CD4-positive, alpha-beta T cell (primary cell): ENCODE measurements at regions not wholly inside any gene's neighbourhood (a gene's known extent, or its start where the extent isn't known, plus 50 kb on each side); places are given as distances from the start of the nearest gene placed in this dataset.

ENCODE experiments used
- ATAC-seq: fragments of 200-7000 bp; cut with Tn5 transposase; one replicate; pipeline ENCODE4 v1.10.0; 2022; ENCODE audit warnings: mild to moderate bottlenecking; ENCODE audit not compliant: poor library complexity
- CTCF ChIA-PET: fragments of 350-600 bp; sonication (Branson Sonifier 250); formaldehyde crosslinking; loops from one replicate; lab custom pipeline; 2021; ENCODE audit warnings: antibody characterized with exemption, inconsistent platforms; lab: Charles Lee
- POLR2A ChIA-PET: fragments of 350-600 bp; sonication (Branson Sonifier 250); formaldehyde crosslinking; loops from one replicate; lab custom pipeline; 2021; ENCODE audit warnings: antibody characterized with exemption, inconsistent platforms; lab: Charles Lee
- DNase-seq, 14 experiments: peaks; one replicate each; pipeline ENCODE4 v3.0.0-alpha.2; 2013 to 2020; ENCODE audit warnings: mixed read lengths in 2 of 14
- H3K27ac ChIP-seq, 2 donors: one replicate each; pipeline versions ENCODE4 v1.5.1 to v1.7.0; 2013; ENCODE audit warnings: low read length in 2 of 2, low read depth in 1 of 2, mild to moderate bottlenecking in 1 of 2
- H3K27me3 ChIP-seq, 2 experiments: 1 replicate in 1 of 2; 2 replicates in 1 of 2; pipeline versions ENCODE4 v1.6.1 to v1.7.0; 2013; ENCODE audit warnings: low read length in 2 of 2, control low read depth in 1 of 2, mild to moderate bottlenecking in 1 of 2, moderate library complexity in 1 of 2; ENCODE audit not compliant: insufficient read depth in 2 of 2, control insufficient read depth in 1 of 2
- H3K36me3 ChIP-seq: one replicate; pipeline ENCODE4 v1.6.1; 2013; ENCODE audit warnings: low read length, control low read depth; ENCODE audit not compliant: insufficient read depth
- H3K4me1 ChIP-seq: one replicate; pipeline ENCODE4 v1.6.1; 2013; ENCODE audit warnings: low read length, control low read depth; ENCODE audit not compliant: insufficient read depth
- H3K4me3 ChIP-seq: one replicate; pipeline ENCODE4 v1.5.1; 2013; ENCODE audit warnings: mild to moderate bottlenecking, low read length, moderate library complexity
- H3K9me3 ChIP-seq, 2 experiments: 1 replicate in 1 of 2; 2 replicates in 1 of 2; pipeline versions ENCODE4 v1.6.1 to v1.7.0; 2013; ENCODE audit warnings: low read length in 2 of 2, mild to moderate bottlenecking in 2 of 2, control low read depth in 1 of 2, moderate library complexity in 1 of 2; ENCODE audit not compliant: control insufficient read depth in 1 of 2, insufficient read depth in 1 of 2
- H3K27ac Mint-ChIP-seq: one replicate; pipeline ENCODE4 v1.8.0; 2020; ENCODE audit warnings: mixed read lengths
- H3K27me3 Mint-ChIP-seq: one replicate; pipeline ENCODE4 v1.8.0; 2021; ENCODE audit warnings: mixed read lengths
- H3K36me3 Mint-ChIP-seq: one replicate; pipeline ENCODE4 v1.8.0; 2021; ENCODE audit warnings: low read depth, mixed read lengths
- H3K4me1 Mint-ChIP-seq: one replicate; pipeline ENCODE4 v1.8.0; 2021; ENCODE audit warnings: low read depth, mixed read lengths
- H3K4me3 Mint-ChIP-seq: one replicate; pipeline ENCODE4 v1.8.0; 2020; ENCODE audit warnings: mild to moderate bottlenecking, mixed read lengths
- H3K9me3 Mint-ChIP-seq: one replicate; pipeline ENCODE4 v1.8.0; 2020; ENCODE audit warnings: mixed read lengths
- CTCF ChIP-seq: fragments of 200-600 bp; IDR thresholded peaks from one replicate; pipeline ENCODE4 v1.8.0; 2022; ENCODE audit warnings: antibody characterized with exemption, mild to moderate bottlenecking
- intact Hi-C, 2 experiments: fragments of 100-400 bp; cut with DNase I in 1 of 2; cut with micrococcal nuclease in 1 of 2; formaldehyde crosslinking; loops; one replicate each; pipeline versions ENCODE4 v1.15.1 to v1.9.0; 2023 to 2025; cut with DNase I, micrococcal nuclease

- Mint-ChIP-seq H3K36me3 (no peaks in the 10 kb centered on the region), H3K27me3 (peaks cover 4% of the 10 kb centered on the region), H3K4me3 (no peak overlapping the region), H3K27ac (no peak overlapping the region), H3K9me3 (no peaks in the 10 kb centered on the region), H3K4me1 (no peaks in the 10 kb centered on the region)
- no peak for TF ChIP-seq CTCF
- H3K9me3 ChIP-seq: no peaks in the 10 kb centered on the region
- ChIA-PET POLR2A (no interaction called here), CTCF (no interaction called here)
- no peaks in the 10 kb centered on the region for H3K27me3 ChIP-seq
- intact Hi-C loops: no loop called here
- no peaks in the 10 kb centered on the region for H3K36me3 ChIP-seq
- no peaks in the 10 kb centered on the region for H3K4me1 ChIP-seq
- no peak overlapping the region for H3K27ac ChIP-seq
- DNase-seq (no peak), ATAC-seq (no peak)
- H3K4me3 ChIP-seq: no peak overlapping the region
These were observed 95.6 kb downstream of the OLFM1 start for GRCh38 chr9:135183069-135183468.

- TF ChIP-seq CTCF: no peak
- POLR2A ChIA-PET: no interaction called here
These were observed 96.2 kb downstream of the OLFM1 start for GRCh38 chr9:135183528-135184180.

GRCh38 chr9:135184181-135185053 is 96.9 kb downstream of the OLFM1 start:
- Histone ChIP-seq H3K27ac (no peak overlapping the region), H3K4me3 (no peak overlapping the region), H3K36me3 (no peaks in the 10 kb centered on the region), H3K9me3 (peaks cover 0 to 4% of the 10 kb centered on the region in 2 experiments), H3K27me3 (no peaks in the 10 kb centered on the region), H3K4me1 (no peaks in the 10 kb centered on the region)
- intact Hi-C loops: no loop called here
- no peaks in the 10 kb centered on the region for H3K36me3 Mint-ChIP-seq
- CTCF ChIA-PET: no interaction called here
- TF ChIP-seq CTCF: no peak
- H3K4me3 Mint-ChIP-seq: no peak overlapping the region
- POLR2A ChIA-PET: no interaction called here
- H3K4me1 Mint-ChIP-seq: no peaks in the 10 kb centered on the region
- ATAC-seq (no peak), DNase-seq (no peak)
- H3K27ac Mint-ChIP-seq: no peak overlapping the region
- no peaks in the 10 kb centered on the region for H3K9me3 Mint-ChIP-seq
- H3K27me3 Mint-ChIP-seq: peaks cover 8% of the 10 kb centered on the region

More at GRCh38 chr9:135183528-135184180, 96.2 kb downstream of the OLFM1 start:
- Histone ChIP-seq H3K36me3 (no peaks in the 10 kb centered on the region), H3K4me1 (no peaks in the 10 kb centered on the region), H3K27me3 (no peaks in the 10 kb centered on the region), H3K27ac (no peak overlapping the region), H3K4me3 (no peak overlapping the region), H3K9me3 (peaks cover 0 to 4% of the 10 kb centered on the region in 2 experiments)
- Mint-ChIP-seq H3K4me1 (no peaks in the 10 kb centered on the region), H3K27me3 (peaks cover 7% of the 10 kb centered on the region), H3K27ac (no peak overlapping the region), H3K4me3 (no peak overlapping the region), H3K9me3 (no peaks in the 10 kb centered on the region), H3K36me3 (no peaks in the 10 kb centered on the region)
- no peak for DNase-seq
- intact Hi-C loops: no loop called here
- CTCF ChIA-PET: no interaction called here
- no peak for ATAC-seq
